Activated T-helper 17 cell treated with anti-CD3 and anti-CD28 coated beads, Interleukin-2, amount 50 U/mL, for 72 hours (primary cell): ENCODE measurements at regions not wholly inside any gene's neighbourhood (a gene's known extent, or its start where the extent isn't known, plus 50 kb on each side); places are given as distances from the start of the nearest gene placed in this dataset.
"Not testable (repeated sequence)": the region's sequence is repeated elsewhere in the genome, so short reads cannot be mapped to it uniquely, and the experiment has no call there.

Source experiments
- ATAC-seq: fragments of 150-1000 bp; cut with Tn5 transposase; replicated peaks from 2 replicates; pipeline ENCODE4 v1.10.0; 2021; ENCODE audit warnings: mild to moderate bottlenecking, moderate library complexity
- H3K27ac Mint-ChIP-seq: one replicate; pipeline ENCODE4 v1.8.0; 2022; ENCODE audit warnings: mixed read lengths
- H3K27me3 Mint-ChIP-seq: one replicate; pipeline ENCODE4 v1.8.0; 2022; ENCODE audit warnings: mixed read lengths
- H3K36me3 Mint-ChIP-seq: one replicate; pipeline ENCODE4 v1.8.0; 2022; ENCODE audit warnings: low read depth, mild to moderate bottlenecking, mixed read lengths
- H3K4me1 Mint-ChIP-seq: one replicate; pipeline ENCODE4 v1.8.0; 2022; ENCODE audit warnings: mixed read lengths
- H3K4me3 Mint-ChIP-seq: one replicate; pipeline ENCODE4 v1.8.0; 2022; ENCODE audit warnings: mild to moderate bottlenecking, mixed read lengths
- H3K9me3 Mint-ChIP-seq: one replicate; pipeline ENCODE4 v1.8.0; 2022; ENCODE audit warnings: mixed read lengths

- H3K9me3 Mint-ChIP-seq, result no peaks in the 10 kb centered on the region
- H3K36me3 Mint-ChIP-seq, result no peaks in the 10 kb centered on the region
- no peak overlapping the region for H3K27ac Mint-ChIP-seq
- no peaks in the 10 kb centered on the region for H3K27me3 Mint-ChIP-seq
- ATAC-seq, result no peak
- H3K4me3 Mint-ChIP-seq, result no peak overlapping the region
- H3K4me1 Mint-ChIP-seq, result no peaks in the 10 kb centered on the region
Measured at GRCh38 chr13:50466456-50466855, 377.0 kb downstream of the DLEU7 start.

- Mint-ChIP-seq H3K27me3 (no peaks in the 10 kb centered on the region), H3K4me1 (no peaks in the 10 kb centered on the region), H3K4me3 (no peak overlapping the region), H3K36me3 (no peaks in the 10 kb centered on the region), H3K9me3 (no peaks in the 10 kb centered on the region), H3K27ac (no peak overlapping the region)
- ATAC-seq, result no peak
Measured at GRCh38 chr13:50467156-50468110, 376.1 kb downstream of the DLEU7 start.

DNA sequence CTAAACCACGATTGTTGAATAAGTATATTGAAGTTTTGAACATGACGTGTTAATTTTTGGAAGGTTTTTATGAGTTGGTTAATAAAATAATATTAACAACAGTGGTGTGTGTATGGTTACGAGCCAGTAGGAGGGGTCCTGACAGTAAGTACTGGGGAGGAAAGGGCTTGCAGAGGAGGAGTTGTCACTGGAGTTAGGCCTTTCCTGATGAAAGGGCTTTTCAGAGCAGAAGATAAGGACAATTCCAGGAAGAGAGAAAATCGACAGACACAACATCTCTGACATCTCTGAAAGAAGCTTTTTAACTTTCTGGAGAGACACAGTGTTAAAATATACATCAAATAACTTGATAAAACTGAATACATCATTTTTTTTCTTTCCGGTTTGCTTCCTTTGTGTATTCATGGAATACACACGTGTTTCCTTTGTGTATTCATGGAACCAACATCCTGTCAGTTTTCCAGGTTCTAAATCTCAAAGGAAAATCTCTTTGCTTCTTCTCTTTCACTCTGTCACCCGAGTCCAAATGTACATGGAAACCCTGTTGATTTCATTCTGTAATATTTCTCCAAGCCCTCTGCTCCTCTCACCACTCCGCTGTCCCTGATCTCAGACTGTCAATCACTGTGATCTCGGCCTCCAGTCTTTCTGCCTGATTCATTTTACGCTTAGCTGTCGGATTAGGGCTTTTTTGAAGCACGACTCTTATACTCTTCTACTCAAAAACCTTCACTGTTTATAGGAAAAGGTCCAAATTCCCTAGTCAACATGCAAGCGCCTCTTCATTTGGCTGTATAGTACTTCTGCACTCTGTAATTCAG, 374.4 kb downstream of the DLEU7 start:
- Mint-ChIP-seq H3K9me3 (no peaks in the 10 kb centered on the region), H3K36me3 (no peaks in the 10 kb centered on the region), H3K27ac (no peak overlapping the region), H3K27me3 (no peaks in the 10 kb centered on the region), H3K4me3 (no peak overlapping the region), H3K4me1 (no peaks in the 10 kb centered on the region)
- ATAC-seq, result no peak

- not testable (repeated sequence) for H3K4me3 Mint-ChIP-seq, H3K27me3 Mint-ChIP-seq, H3K36me3 Mint-ChIP-seq, H3K4me1 Mint-ChIP-seq, H3K27ac Mint-ChIP-seq, ATAC-seq, H3K9me3 Mint-ChIP-seq
Measured at GRCh38 chr13:50473050-50473449, 370.4 kb downstream of the DLEU7 start.

DNA sequence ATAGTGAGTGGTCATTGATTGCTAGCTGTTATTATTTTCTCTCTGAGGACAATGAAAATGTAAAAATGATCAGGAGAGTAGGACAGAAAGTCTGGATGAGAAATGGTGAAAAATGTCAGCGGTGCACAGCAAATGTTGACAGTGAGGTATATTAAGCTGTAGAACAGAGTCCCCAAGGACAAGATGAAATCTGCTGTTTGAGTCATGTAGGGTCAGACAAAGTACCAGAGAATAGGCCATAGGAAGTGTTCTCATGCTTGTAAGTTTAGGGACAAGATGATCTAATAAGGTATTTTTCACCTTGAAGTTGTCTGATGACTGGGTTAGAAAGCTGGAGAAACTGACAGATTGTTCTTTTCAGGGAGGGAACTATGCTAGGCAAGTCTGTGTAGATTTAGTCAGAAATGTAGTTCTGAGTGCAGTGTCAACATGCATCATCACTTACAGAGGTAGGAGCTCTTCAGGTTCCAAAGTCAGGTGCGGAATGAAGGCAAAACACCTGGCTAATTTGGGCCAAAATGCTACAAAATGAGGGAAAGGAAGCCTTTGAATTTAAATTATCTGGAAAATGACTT, 369.3 kb downstream of the DLEU7 start:
- no peaks in the 10 kb centered on the region for H3K27me3 Mint-ChIP-seq
- H3K4me1 Mint-ChIP-seq, result no peaks in the 10 kb centered on the region
- H3K36me3 Mint-ChIP-seq, result no peaks in the 10 kb centered on the region
- ATAC-seq, result peak; percentile 50
- no peak overlapping the region for H3K27ac Mint-ChIP-seq
- no peaks in the 10 kb centered on the region for H3K9me3 Mint-ChIP-seq
- H3K4me3 Mint-ChIP-seq, result no peak overlapping the region

GRCh38 chr13:50476577-50477285, 366.8 kb downstream of the DLEU7 start:
- Mint-ChIP-seq H3K27ac (no peak overlapping the region), H3K27me3 (no peaks in the 10 kb centered on the region), H3K4me1 (no peaks in the 10 kb centered on the region), H3K9me3 (no peaks in the 10 kb centered on the region), H3K36me3 (no peaks in the 10 kb centered on the region), H3K4me3 (no peak overlapping the region)
- no peak for ATAC-seq

DNA sequence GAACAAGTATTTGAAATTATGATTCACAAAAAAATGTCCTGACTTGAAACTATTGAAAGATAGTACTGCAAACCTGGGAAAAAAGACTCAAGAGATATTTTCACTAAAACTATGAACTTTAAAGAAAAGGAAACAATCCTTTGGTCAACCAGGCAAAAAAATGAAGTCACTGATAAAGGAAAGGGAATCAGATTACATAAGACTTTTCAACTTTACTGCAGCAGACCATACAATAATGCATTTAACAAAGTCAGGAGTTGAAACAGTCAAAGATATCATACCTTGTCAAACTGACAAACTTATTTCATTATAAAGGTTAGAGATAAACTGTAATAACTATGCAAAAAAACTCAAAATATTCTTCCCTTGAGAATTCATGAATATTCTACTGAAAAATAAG, 361.6 kb downstream of the DLEU7 start:
- no peaks in the 10 kb centered on the region for H3K36me3 Mint-ChIP-seq
- no peak for ATAC-seq
- H3K27ac Mint-ChIP-seq, result no peak overlapping the region
- no peaks in the 10 kb centered on the region for H3K4me1 Mint-ChIP-seq
- H3K27me3 Mint-ChIP-seq, result no peaks in the 10 kb centered on the region
- H3K9me3 Mint-ChIP-seq, result no peaks in the 10 kb centered on the region
- H3K4me3 Mint-ChIP-seq, result no peak overlapping the region

- no peak overlapping the region for H3K4me3 Mint-ChIP-seq
- ATAC-seq, result no peak
- no peaks in the 10 kb centered on the region for H3K9me3 Mint-ChIP-seq
- no peaks in the 10 kb centered on the region for H3K27me3 Mint-ChIP-seq
- H3K27ac Mint-ChIP-seq, result no peak overlapping the region
- H3K4me1 Mint-ChIP-seq, result no peaks in the 10 kb centered on the region
- H3K36me3 Mint-ChIP-seq, result no peaks in the 10 kb centered on the region
Measured at GRCh38 chr13:50483416-50483815, 360.1 kb downstream of the DLEU7 start.

- H3K4me1 Mint-ChIP-seq, result no peaks in the 10 kb centered on the region
- H3K4me3 Mint-ChIP-seq, result no peak overlapping the region
- H3K27me3 Mint-ChIP-seq, result no peaks in the 10 kb centered on the region
- no peak overlapping the region for H3K27ac Mint-ChIP-seq
- ATAC-seq, result no peak
- no peaks in the 10 kb centered on the region for H3K36me3 Mint-ChIP-seq
- no peaks in the 10 kb centered on the region for H3K9me3 Mint-ChIP-seq
Measured at GRCh38 chr13:50484472-50485113, 358.9 kb downstream of the DLEU7 start.

- Mint-ChIP-seq H3K27ac (no peak overlapping the region), H3K4me1 (no peaks in the 10 kb centered on the region), H3K36me3 (no peaks in the 10 kb centered on the region), H3K4me3 (no peak overlapping the region), H3K9me3 (no peaks in the 10 kb centered on the region), H3K27me3 (no peaks in the 10 kb centered on the region)
- no peak for ATAC-seq
Measured at GRCh38 chr13:50485979-50486935, 357.2 kb downstream of the DLEU7 start.

DNA sequence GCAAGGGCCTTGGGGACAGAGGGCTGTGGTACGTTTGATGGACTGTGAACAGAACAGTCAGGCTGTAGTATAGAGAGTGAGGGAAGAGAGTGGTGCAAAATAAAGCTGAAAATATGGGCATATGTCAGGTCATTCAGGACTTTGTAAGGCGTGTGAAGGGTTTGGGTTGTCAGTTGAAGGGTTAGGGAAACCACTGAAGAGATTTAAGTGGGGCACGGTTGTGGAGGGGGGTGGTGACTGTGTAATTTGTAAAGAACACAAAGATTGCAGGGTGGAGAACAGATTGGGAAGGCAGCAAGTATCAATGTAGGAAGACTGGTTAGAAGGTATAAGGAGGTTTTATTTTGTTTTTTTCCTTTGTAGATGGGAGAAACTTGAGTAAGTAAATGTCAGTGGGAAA, 349.8 kb downstream of the DLEU7 start:
- Mint-ChIP-seq H3K27ac (no peak overlapping the region), H3K36me3 (no peaks in the 10 kb centered on the region), H3K27me3 (no peaks in the 10 kb centered on the region), H3K4me1 (no peaks in the 10 kb centered on the region), H3K9me3 (no peaks in the 10 kb centered on the region), H3K4me3 (no peak overlapping the region)
- ATAC-seq, result no peak

- Mint-ChIP-seq H3K9me3 (no peaks in the 10 kb centered on the region), H3K27ac (no peak overlapping the region), H3K27me3 (no peaks in the 10 kb centered on the region), H3K36me3 (no peaks in the 10 kb centered on the region), H3K4me1 (no peaks in the 10 kb centered on the region), H3K4me3 (no peak overlapping the region)
- ATAC-seq, result no peak
Measured at GRCh38 chr13:50494138-50494537, 349.4 kb downstream of the DLEU7 start.

DNA sequence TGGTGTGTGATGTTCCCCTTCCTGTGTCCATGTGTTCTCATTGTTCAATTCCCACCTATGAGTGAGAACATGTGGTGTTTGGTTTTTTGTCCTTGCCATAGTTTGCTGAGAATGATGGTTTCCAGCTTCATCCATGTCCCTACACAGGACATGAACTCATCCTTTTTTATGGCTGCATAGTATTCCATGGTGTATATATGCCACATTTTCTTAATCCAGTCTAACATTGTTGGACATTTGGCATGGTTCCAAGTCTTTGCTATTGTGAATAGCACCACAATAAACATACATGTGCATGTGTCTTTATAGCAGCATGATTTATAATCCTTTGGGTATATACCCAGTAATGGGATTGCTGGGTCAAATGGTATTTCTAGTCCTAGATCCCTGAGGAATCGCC, 340.3 kb downstream of the DLEU7 start:
- H3K4me3 Mint-ChIP-seq, H3K4me1 Mint-ChIP-seq, H3K27me3 Mint-ChIP-seq, H3K9me3 Mint-ChIP-seq, H3K27ac Mint-ChIP-seq, ATAC-seq, H3K36me3 Mint-ChIP-seq: not testable (repeated sequence)
